Neural progenitor cell (in vitro differentiated cells): ENCODE measurements at regions not wholly inside any gene's neighbourhood (a gene's known extent, or its start where the extent isn't known, plus 50 kb on each side); places are given as distances from the start of the nearest gene placed in this dataset.

Source experiments
- DNase-seq: peaks from one replicate; pipeline ENCODE4 v3.0.0-alpha.2; 2016; ENCODE audit warnings: low spot score
- H2AFZ ChIP-seq: fragments of 200-600 bp; sonication (generic); replicated peaks from 2 replicates; pipeline ENCODE4 v1.6.1; 2016; ENCODE audit warnings: antibody characterized with exemption
- H3F3A ChIP-seq: fragments of 200-600 bp; sonication (generic); 2 replicates; pipeline ENCODE4 v1.6.1; 2016; ENCODE audit warnings: antibody characterized with exemption, low read depth
- H3K27ac ChIP-seq: fragments of 200-600 bp; sonication (generic); 2 replicates; pipeline ENCODE4 v1.5.1; 2016; ENCODE audit warnings: mild to moderate bottlenecking
- H3K27me3 ChIP-seq: fragments of 200-600 bp; sonication (generic); 2 replicates; pipeline ENCODE4 v1.6.1; 2016; ENCODE audit warnings: mild to moderate bottlenecking, moderate library complexity
- H3K36me3 ChIP-seq: fragments of 200-600 bp; sonication (generic); 2 replicates; pipeline ENCODE4 v1.5.1; 2016
- H3K4me1 ChIP-seq: fragments of 200-600 bp; sonication (generic); 2 replicates; pipeline ENCODE4 v1.6.1; 2016; ENCODE audit warnings: mixed run types
- H3K4me2 ChIP-seq: fragments of 200-600 bp; sonication (generic); 2 replicates; pipeline ENCODE4 v1.6.1; 2016
- H3K4me3 ChIP-seq: fragments of 200-600 bp; sonication (generic); 2 replicates; pipeline ENCODE4 v1.5.1; 2016
- H3K79me2 ChIP-seq: fragments of 200-600 bp; sonication (generic); 2 replicates; pipeline ENCODE4 v1.6.1; 2016; ENCODE audit warnings: low read depth
- H3K9ac ChIP-seq: fragments of 200-600 bp; sonication (generic); 2 replicates; pipeline ENCODE4 v1.6.1; 2016
- H3K9me3 ChIP-seq: fragments of 200-600 bp; sonication (generic); 2 replicates; pipeline ENCODE4 v1.5.1; 2016; ENCODE audit warnings: low read depth
- H4K20me1 ChIP-seq: fragments of 200-600 bp; sonication (generic); 2 replicates; pipeline ENCODE4 v1.6.1; 2016; ENCODE audit warnings: low read depth
- H3K27ac Mint-ChIP-seq: 3 replicates; pipeline ENCODE4 v1.8.0; 2021; ENCODE audit warnings: mixed read lengths
- H3K27me3 Mint-ChIP-seq: 2 replicates; pipeline ENCODE4 v1.8.0; 2022; ENCODE audit warnings: low read depth, mild to moderate bottlenecking, inconsistent platforms, moderate library complexity, mixed read lengths; ENCODE audit not compliant: insufficient read depth
- H3K36me3 Mint-ChIP-seq: 3 replicates; pipeline ENCODE4 v1.8.0; 2021; ENCODE audit warnings: mixed read lengths
- H3K4me1 Mint-ChIP-seq: 3 replicates; pipeline ENCODE4 v1.8.0; 2021; ENCODE audit warnings: mixed read lengths
- H3K4me3 Mint-ChIP-seq: 3 replicates; pipeline ENCODE4 v1.8.0; 2021; ENCODE audit warnings: mild to moderate bottlenecking, moderate library complexity, mixed read lengths
- H3K9me3 Mint-ChIP-seq: 3 replicates; pipeline ENCODE4 v1.8.0; 2020; ENCODE audit warnings: mixed read lengths
- EZH2 ChIP-seq: fragments of 200-600 bp; sonication (generic); IDR thresholded peaks from 2 replicates; pipeline ENCODE4 v1.6.1; 2017; ENCODE audit warnings: antibody characterized with exemption, mild to moderate bottlenecking, moderate library complexity
- EZH2phosphoT487 ChIP-seq: fragments of 200-600 bp; sonication (generic); IDR thresholded peaks from 2 replicates; pipeline ENCODE4 v1.6.1; 2017; ENCODE audit warnings: antibody characterized with exemption
- TF ChIP-seq, protein P1 (sequence below): fragments of 200-600 bp; sonication (generic); IDR thresholded peaks from 2 replicates; pipeline ENCODE4 v1.5.1; 2017; ENCODE audit warnings: antibody characterized with exemption, mild to moderate bottlenecking

DNA sequence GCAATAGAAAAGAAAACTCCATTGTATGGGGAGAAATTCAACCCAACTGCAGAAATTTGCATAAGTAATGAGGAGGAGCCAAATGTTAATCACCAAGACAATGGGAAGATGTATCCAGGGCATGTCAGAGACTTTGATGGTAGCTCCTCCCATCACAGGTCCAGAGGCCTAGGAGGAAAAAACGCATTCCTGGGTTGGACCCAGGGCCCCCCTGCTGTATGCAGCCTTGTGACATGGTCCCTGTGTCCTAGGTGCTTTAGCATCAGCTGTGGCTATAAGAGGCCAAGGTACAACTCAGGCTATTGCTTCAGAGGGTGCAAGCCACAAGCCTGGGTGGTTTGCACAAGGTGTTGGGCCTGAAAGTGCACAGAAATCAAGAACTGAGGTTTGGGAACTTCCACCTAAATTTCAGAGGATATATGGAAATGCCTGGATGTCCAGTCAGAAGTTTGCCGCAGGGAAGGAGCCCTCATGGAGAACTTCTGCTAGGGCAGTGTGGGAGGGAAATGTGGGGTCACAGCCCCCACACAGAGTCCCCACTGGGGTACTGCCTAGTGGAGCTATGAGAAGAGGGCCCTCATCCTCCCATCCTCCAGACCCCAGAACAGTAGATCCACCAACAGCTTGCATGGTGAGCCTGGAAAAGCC lies 162.3 kb downstream of the TGFB2 start:
- H3K4me3 ChIP-seq, result no peak overlapping the region
- H4K20me1 ChIP-seq, result no peaks in the 10 kb centered on the region
- H3F3A ChIP-seq, result no peaks in the 10 kb centered on the region
- H3K36me3 ChIP-seq, result no peaks in the 10 kb centered on the region
- Mint-ChIP-seq H3K4me3 (no peak overlapping the region), H3K9me3 (peaks cover 48% of the 10 kb centered on the region), H3K4me1 (no peaks in the 10 kb centered on the region), H3K36me3 (peaks cover 5% of the 10 kb centered on the region), H3K27ac (no peak overlapping the region), H3K27me3 (peaks cover 2% of the 10 kb centered on the region)
- H2AFZ ChIP-seq, result no peak overlapping the region
- H3K4me1 ChIP-seq, result no peaks in the 10 kb centered on the region
- no peak overlapping the region for H3K9ac ChIP-seq
- TF ChIP-seq, protein P1, sequence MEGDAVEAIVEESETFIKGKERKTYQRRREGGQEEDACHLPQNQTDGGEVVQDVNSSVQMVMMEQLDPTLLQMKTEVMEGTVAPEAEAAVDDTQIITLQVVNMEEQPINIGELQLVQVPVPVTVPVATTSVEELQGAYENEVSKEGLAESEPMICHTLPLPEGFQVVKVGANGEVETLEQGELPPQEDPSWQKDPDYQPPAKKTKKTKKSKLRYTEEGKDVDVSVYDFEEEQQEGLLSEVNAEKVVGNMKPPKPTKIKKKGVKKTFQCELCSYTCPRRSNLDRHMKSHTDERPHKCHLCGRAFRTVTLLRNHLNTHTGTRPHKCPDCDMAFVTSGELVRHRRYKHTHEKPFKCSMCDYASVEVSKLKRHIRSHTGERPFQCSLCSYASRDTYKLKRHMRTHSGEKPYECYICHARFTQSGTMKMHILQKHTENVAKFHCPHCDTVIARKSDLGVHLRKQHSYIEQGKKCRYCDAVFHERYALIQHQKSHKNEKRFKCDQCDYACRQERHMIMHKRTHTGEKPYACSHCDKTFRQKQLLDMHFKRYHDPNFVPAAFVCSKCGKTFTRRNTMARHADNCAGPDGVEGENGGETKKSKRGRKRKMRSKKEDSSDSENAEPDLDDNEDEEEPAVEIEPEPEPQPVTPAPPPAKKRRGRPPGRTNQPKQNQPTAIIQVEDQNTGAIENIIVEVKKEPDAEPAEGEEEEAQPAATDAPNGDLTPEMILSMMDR, result no peak
- TF ChIP-seq EZH2phosphoT487 (no peak), EZH2 (no peak)
- no peaks in the 10 kb centered on the region for H3K27me3 ChIP-seq
- H3K79me2 ChIP-seq, result no peaks in the 10 kb centered on the region
- no peak overlapping the region for H3K27ac ChIP-seq
- H3K9me3 ChIP-seq, result peaks cover 5% of the 10 kb centered on the region
- H3K4me2 ChIP-seq, result no peak overlapping the region
- no peak for DNase-seq

DNA sequence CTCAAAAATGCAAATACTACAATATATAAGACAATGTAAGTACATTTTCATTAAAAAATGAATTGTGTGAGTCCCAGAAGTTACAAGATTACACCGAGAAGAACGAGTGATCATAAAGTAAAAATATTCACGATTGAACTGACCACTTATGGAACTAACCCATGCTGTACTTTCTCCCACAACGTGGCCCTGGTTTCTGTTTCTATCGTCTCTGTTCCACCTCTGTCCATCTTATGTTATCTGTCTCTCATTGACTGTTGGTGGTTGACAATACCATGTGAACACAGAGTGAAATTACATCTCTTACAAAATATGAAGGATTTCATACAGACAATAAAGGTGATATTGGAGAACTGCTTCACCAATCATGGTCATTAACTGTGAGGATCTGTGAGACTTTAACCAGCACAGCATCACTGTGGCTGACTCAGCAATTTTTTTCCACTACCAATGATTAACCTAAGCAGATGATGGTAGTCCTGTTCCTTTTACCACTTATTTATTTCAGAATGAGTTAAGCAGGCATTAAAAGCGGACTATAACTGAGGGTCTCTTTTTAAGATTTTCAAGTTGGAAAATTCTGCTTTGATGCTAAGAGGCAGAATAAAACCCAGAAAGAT lies 165.1 kb downstream of the TGFB2 start:
- no peaks in the 10 kb centered on the region for H4K20me1 ChIP-seq
- no peaks in the 10 kb centered on the region for H3F3A ChIP-seq
- Mint-ChIP-seq H3K4me1 (no peaks in the 10 kb centered on the region), H3K27me3 (peaks cover 2% of the 10 kb centered on the region), H3K9me3 (peaks cover 54% of the 10 kb centered on the region), H3K27ac (no peak overlapping the region), H3K36me3 (peaks cover 5% of the 10 kb centered on the region), H3K4me3 (no peak overlapping the region)
- no peak overlapping the region for H2AFZ ChIP-seq
- H3K4me1 ChIP-seq, result no peaks in the 10 kb centered on the region
- no peak overlapping the region for H3K9ac ChIP-seq
- H3K27ac ChIP-seq, result no peak overlapping the region
- no peak for DNase-seq
- no peaks in the 10 kb centered on the region for H3K27me3 ChIP-seq
- peaks cover 5% of the 10 kb centered on the region for H3K9me3 ChIP-seq
- no peaks in the 10 kb centered on the region for H3K79me2 ChIP-seq
- TF ChIP-seq EZH2phosphoT487 (no peak), EZH2 (no peak)
- TF ChIP-seq, protein P1, result no peak
- no peak overlapping the region for H3K4me3 ChIP-seq
- no peak overlapping the region for H3K4me2 ChIP-seq
- H3K36me3 ChIP-seq, result no peaks in the 10 kb centered on the region

DNA sequence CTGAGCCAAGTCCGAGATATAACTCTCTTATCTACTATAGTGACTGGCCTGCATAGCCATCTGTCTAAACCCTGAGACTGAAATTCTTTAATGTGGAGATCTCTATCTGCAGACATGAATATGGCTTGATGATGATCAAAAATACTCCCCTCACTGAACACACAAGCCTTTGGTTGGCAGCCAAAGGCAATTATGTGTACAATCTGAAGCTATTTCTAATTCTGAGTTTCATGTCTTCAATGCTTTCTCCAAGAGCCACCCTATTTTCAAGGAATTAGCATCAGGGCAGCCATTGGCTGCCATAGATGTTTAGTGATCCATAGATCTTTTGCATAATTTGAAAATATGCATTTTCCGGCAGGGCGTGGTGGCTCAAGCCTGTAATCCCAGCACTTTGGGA lies 168.2 kb downstream of the TGFB2 start:
- H3K27ac Mint-ChIP-seq, result no peak overlapping the region
- TF ChIP-seq EZH2 (no peak), EZH2phosphoT487 (no peak)
- TF ChIP-seq, protein P1, result no peak
- H3K36me3 ChIP-seq, result no peaks in the 10 kb centered on the region

More for the DNA sequence above, 168.2 kb downstream of the TGFB2 start:
- Histone ChIP-seq H3K27me3 (no peaks in the 10 kb centered on the region), H3K79me2 (no peaks in the 10 kb centered on the region), H3K4me3 (no peak overlapping the region), H3K27ac (no peak overlapping the region), H3K4me2 (no peak overlapping the region), H2AFZ (no peak overlapping the region), H3K9ac (no peak overlapping the region), H3K4me1 (peaks cover 21% of the 10 kb centered on the region), H3F3A (no peaks in the 10 kb centered on the region), H4K20me1 (no peaks in the 10 kb centered on the region), H3K9me3 (no peaks in the 10 kb centered on the region)
- Mint-ChIP-seq H3K27me3 (no peaks in the 10 kb centered on the region), H3K9me3 (peaks cover 27% of the 10 kb centered on the region), H3K4me1 (no peaks in the 10 kb centered on the region), H3K4me3 (no peak overlapping the region), H3K36me3 (no peaks in the 10 kb centered on the region)
- no peak for DNase-seq
